ENCODE measurements at regions not wholly inside any gene's neighbourhood (a gene's known extent, or its start where the extent isn't known, plus 50 kb on each side); places are given as distances from the start of the nearest gene placed in this dataset.

GRCh38 chr7:98724591-98724990 lies 107.5 kb downstream of the NPTX2 start:
- DNase-seq = peak; percentile 16
- no peak for TF ChIP-seq CTCF (IDR thresholded peaks at IDR 0.05)
- H3K36me3 Mint-ChIP-seq (ENCODE audit: low read depth) = no peaks in the 10 kb centered on the region
- no peak overlapping the region for H3K27ac Mint-ChIP-seq
- H3K27me3 Mint-ChIP-seq (ENCODE audit: insufficient read depth) = peaks cover 20% of the 10 kb centered on the region
- H3K4me3 Mint-ChIP-seq = no peak overlapping the region
- H3K4me1 Mint-ChIP-seq (ENCODE audit: low read depth) = no peaks in the 10 kb centered on the region
- H3K9me3 Mint-ChIP-seq = no peaks in the 10 kb centered on the region

GRCh38 chr7:98727146-98727709 lies 110.1 kb downstream of the NPTX2 start:
- no peak for TF ChIP-seq CTCF (IDR thresholded peaks at IDR 0.05)
- no peak overlapping the region for H3K27ac Mint-ChIP-seq
- DNase-seq = no peak
- H3K36me3 Mint-ChIP-seq (ENCODE audit: low read depth) = no peaks in the 10 kb centered on the region
- no peaks in the 10 kb centered on the region for H3K4me1 Mint-ChIP-seq (ENCODE audit: low read depth)
- H3K4me3 Mint-ChIP-seq = no peak overlapping the region
- H3K27me3 Mint-ChIP-seq (ENCODE audit: insufficient read depth) = peaks cover 23% of the 10 kb centered on the region
- H3K9me3 Mint-ChIP-seq = no peaks in the 10 kb centered on the region

- H3K36me3 Mint-ChIP-seq (ENCODE audit: low read depth) = no peaks in the 10 kb centered on the region
- peaks cover 23% of the 10 kb centered on the region for H3K27me3 Mint-ChIP-seq (ENCODE audit: insufficient read depth)
- no peaks in the 10 kb centered on the region for H3K9me3 Mint-ChIP-seq
- H3K27ac Mint-ChIP-seq = no peak overlapping the region
- TF ChIP-seq CTCF (IDR thresholded peaks at IDR 0.05) = no peak
- no peaks in the 10 kb centered on the region for H3K4me1 Mint-ChIP-seq (ENCODE audit: low read depth)
- no peak overlapping the region for H3K4me3 Mint-ChIP-seq
- no peak for DNase-seq
These were observed 111.5 kb downstream of the NPTX2 start for GRCh38 chr7:98728555-98728954.

- H3K27ac Mint-ChIP-seq = no peak overlapping the region
- H3K4me3 Mint-ChIP-seq = no peak overlapping the region
- H3K4me1 Mint-ChIP-seq (ENCODE audit: low read depth) = no peaks in the 10 kb centered on the region
- no peaks in the 10 kb centered on the region for H3K9me3 Mint-ChIP-seq
- H3K27me3 Mint-ChIP-seq (ENCODE audit: insufficient read depth) = peaks cover 23% of the 10 kb centered on the region
- DNase-seq = no peak
- no peak for TF ChIP-seq CTCF (IDR thresholded peaks at IDR 0.05)
- no peaks in the 10 kb centered on the region for H3K36me3 Mint-ChIP-seq (ENCODE audit: low read depth)
These were observed 112.0 kb downstream of the NPTX2 start for GRCh38 chr7:98729121-98729520.

- no peaks in the 10 kb centered on the region for H3K4me1 Mint-ChIP-seq (ENCODE audit: low read depth)
- H3K36me3 Mint-ChIP-seq (ENCODE audit: low read depth) = no peaks in the 10 kb centered on the region
- TF ChIP-seq CTCF (IDR thresholded peaks at IDR 0.05) = no peak
- no peak for DNase-seq
- no peak overlapping the region for H3K27ac Mint-ChIP-seq
- no peak overlapping the region for H3K4me3 Mint-ChIP-seq
- H3K27me3 Mint-ChIP-seq (ENCODE audit: insufficient read depth) = peaks cover 16% of the 10 kb centered on the region
- H3K9me3 Mint-ChIP-seq = no peaks in the 10 kb centered on the region
These were observed 113.2 kb downstream of the NPTX2 start for GRCh38 chr7:98730326-98730725.

GRCh38 chr7:98731651-98732050 lies 114.6 kb downstream of the NPTX2 start:
- no peak for TF ChIP-seq CTCF (IDR thresholded peaks at IDR 0.05)
- H3K36me3 Mint-ChIP-seq (ENCODE audit: low read depth) = no peaks in the 10 kb centered on the region
- no peaks in the 10 kb centered on the region for H3K9me3 Mint-ChIP-seq
- no peak for DNase-seq
- no peaks in the 10 kb centered on the region for H3K4me1 Mint-ChIP-seq (ENCODE audit: low read depth)
- H3K4me3 Mint-ChIP-seq = no peak overlapping the region
- H3K27ac Mint-ChIP-seq = no peak overlapping the region
- H3K27me3 Mint-ChIP-seq (ENCODE audit: insufficient read depth) = peaks cover 16% of the 10 kb centered on the region
